ENCODE measurements at regions not wholly inside any gene's neighbourhood (a gene's known extent, or its start where the extent isn't known, plus 50 kb on each side); places are given as distances from the start of the nearest gene placed in this dataset.

- TF ChIP-seq CTCF (tag by site-specific recombination; IDR thresholded peaks at IDR 0.05) (no peak), ZNF174 (tag by site-specific recombination; IDR thresholded peaks at IDR 0.05) (no peak), ZNF792 (tag by site-specific recombination; IDR thresholded peaks at IDR 0.05) (no peak), ZNF350 (tag by site-specific recombination; IDR thresholded peaks at IDR 0.05) (no peak), ZNF664 (tag by site-specific recombination; IDR thresholded peaks at IDR 0.05) (no peak), ZNF621 (tag by site-specific recombination; IDR thresholded peaks at IDR 0.05) (no peak), ZNF280D (tag by site-specific recombination; IDR thresholded peaks at IDR 0.05) (no peak), ZNF302 (tag by site-specific recombination; IDR thresholded peaks at IDR 0.05; ENCODE audit: low read depth) (no peak), ZBTB48 (tag by site-specific recombination; IDR thresholded peaks at IDR 0.05) (no peak), ZBTB26 (tag by site-specific recombination; optimal IDR thresholded peaks at IDR 0.05) (no peak), ZBTB7A (tag by site-specific recombination; IDR thresholded peaks at IDR 0.05; ENCODE audit: low read depth) (no peak), ZBTB17 (tag by site-specific recombination; IDR thresholded peaks at IDR 0.05) (no peak), ZBTB44 (tag by site-specific recombination; IDR thresholded peaks at IDR 0.05) (no peak)
- TF ChIP-seq, protein P1, sequence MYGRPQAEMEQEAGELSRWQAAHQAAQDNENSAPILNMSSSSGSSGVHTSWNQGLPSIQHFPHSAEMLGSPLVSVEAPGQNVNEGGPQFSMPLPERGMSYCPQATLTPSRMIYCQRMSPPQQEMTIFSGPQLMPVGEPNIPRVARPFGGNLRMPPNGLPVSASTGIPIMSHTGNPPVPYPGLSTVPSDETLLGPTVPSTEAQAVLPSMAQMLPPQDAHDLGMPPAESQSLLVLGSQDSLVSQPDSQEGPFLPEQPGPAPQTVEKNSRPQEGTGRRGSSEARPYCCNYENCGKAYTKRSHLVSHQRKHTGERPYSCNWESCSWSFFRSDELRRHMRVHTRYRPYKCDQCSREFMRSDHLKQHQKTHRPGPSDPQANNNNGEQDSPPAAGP (tag by site-specific recombination; IDR thresholded peaks at IDR 0.05): no peak
These were observed 861.3 kb upstream of the MGAT4C start for GRCh38 chr12:87117526-87117925.
